ENCODE measurements at regions not wholly inside any gene's neighbourhood (a gene's known extent, or its start where the extent isn't known, plus 50 kb on each side); places are given as distances from the start of the nearest gene placed in this dataset.

- TF ChIP-seq OSR1 (CRISPR knock-in tag; IDR thresholded peaks at IDR 0.05) (no peak), ZC3H10 (CRISPR knock-in tag; IDR thresholded peaks at IDR 0.05) (no peak)
Measured at GRCh38 chr22:48366056-48366455, 1461.6 kb downstream of the BRD1 start (continued).

DNA sequence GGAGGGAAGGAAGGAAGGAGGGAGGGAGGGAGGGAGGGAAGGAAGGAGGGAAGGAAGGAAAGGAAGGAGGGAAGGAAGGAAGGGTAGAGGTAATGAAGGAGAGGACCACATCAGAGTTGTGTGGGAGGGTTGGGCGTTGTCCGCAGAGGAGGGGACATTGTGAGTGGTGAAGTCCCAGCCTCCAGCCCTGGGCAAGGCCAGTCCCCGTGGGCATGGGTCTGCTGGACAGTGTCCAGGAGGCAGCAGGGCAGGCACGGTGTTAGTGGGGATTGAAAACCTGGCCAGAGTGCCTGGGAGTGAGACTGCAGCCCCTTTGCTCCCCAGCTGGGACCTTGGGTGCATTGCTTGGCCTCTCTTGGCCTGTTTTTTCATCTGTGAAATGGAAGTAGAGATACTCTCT is 1462.3 kb downstream of the BRD1 start:
- ATAC-seq = no peak
- TF ChIP-seq ISL1 (CRISPR knock-in tag; IDR thresholded peaks at IDR 0.05) (no peak), PPARA (CRISPR knock-in tag; IDR thresholded peaks at IDR 0.05; ENCODE audit: borderline replicate concordance) (no peak), ZFP3 (CRISPR knock-in tag; IDR thresholded peaks at IDR 0.05) (no peak)

- ATAC-seq = no peak
- TF ChIP-seq, protein P1, sequence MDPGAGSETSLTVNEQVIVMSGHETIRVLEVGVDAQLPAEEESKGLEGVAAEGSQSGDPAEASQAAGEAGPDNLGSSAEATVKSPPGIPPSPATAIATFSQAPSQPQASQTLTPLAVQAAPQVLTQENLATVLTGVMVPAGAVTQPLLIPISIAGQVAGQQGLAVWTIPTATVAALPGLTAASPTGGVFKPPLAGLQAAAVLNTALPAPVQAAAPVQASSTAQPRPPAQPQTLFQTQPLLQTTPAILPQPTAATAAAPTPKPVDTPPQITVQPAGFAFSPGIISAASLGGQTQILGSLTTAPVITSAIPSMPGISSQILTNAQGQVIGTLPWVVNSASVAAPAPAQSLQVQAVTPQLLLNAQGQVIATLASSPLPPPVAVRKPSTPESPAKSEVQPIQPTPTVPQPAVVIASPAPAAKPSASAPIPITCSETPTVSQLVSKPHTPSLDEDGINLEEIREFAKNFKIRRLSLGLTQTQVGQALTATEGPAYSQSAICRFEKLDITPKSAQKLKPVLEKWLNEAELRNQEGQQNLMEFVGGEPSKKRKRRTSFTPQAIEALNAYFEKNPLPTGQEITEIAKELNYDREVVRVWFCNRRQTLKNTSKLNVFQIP (CRISPR knock-in tag; IDR thresholded peaks at IDR 0.05; ENCODE audit: borderline replicate concordance, low read depth) = no peak
- TF ChIP-seq TOX (CRISPR knock-in tag; IDR thresholded peaks at IDR 0.05; ENCODE audit: borderline replicate concordance) = no peak
- TF ChIP-seq RARB (CRISPR knock-in tag; IDR thresholded peaks at IDR 0.05) = no peak
- TF ChIP-seq ZNF8 (CRISPR knock-in tag; IDR thresholded peaks at IDR 0.05) = no peak
- no peak for TF ChIP-seq ZFP30 (CRISPR knock-in tag; IDR thresholded peaks at IDR 0.05)
- no peak for TF ChIP-seq ZC3H10 (CRISPR knock-in tag; IDR thresholded peaks at IDR 0.05)
- TF ChIP-seq ZNF70 (CRISPR knock-in tag; IDR thresholded peaks at IDR 0.05) = no peak
- TF ChIP-seq, protein P2, sequence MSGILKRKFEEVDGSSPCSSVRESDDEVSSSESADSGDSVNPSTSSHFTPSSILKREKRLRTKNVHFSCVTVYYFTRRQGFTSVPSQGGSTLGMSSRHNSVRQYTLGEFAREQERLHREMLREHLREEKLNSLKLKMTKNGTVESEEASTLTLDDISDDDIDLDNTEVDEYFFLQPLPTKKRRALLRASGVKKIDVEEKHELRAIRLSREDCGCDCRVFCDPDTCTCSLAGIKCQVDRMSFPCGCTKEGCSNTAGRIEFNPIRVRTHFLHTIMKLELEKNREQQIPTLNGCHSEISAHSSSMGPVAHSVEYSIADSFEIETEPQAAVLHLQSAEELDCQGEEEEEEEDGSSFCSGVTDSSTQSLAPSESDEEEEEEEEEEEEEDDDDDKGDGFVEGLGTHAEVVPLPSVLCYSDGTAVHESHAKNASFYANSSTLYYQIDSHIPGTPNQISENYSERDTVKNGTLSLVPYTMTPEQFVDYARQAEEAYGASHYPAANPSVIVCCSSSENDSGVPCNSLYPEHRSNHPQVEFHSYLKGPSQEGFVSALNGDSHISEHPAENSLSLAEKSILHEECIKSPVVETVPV (CRISPR knock-in tag; IDR thresholded peaks at IDR 0.05) = no peak
- TF ChIP-seq ISL1 (CRISPR knock-in tag; IDR thresholded peaks at IDR 0.05) = no peak
- no peak for TF ChIP-seq CREB5 (CRISPR knock-in tag; IDR thresholded peaks at IDR 0.05; ENCODE audit: low read depth)
- no peak for TF ChIP-seq PPARA (CRISPR knock-in tag; IDR thresholded peaks at IDR 0.05; ENCODE audit: borderline replicate concordance)
Measured at GRCh38 chr22:48362721-48363404, 1464.8 kb downstream of the BRD1 start.

DNA sequence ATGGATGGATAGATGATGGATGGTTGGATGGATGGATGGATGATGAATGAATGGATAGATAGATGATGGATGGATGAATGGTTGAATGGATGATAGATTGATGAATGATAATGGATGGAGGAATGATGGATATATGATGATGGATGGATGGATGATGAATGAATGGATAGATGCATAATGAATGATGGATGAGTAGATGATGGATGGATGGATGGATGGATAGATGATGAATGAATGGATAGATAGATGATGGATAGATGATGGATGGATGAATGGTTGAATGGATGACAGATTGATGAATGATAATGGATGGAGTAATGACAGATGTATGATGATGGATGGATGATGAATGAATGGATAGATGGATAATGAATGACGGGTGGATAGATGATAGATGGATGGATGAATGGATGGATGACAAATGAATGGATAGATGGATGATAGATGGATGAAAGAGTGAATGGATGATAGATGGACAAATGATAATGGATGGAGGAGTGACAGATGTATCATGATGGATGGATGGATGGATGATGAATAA is 1466.5 kb downstream of the BRD1 start:
- no peak for ATAC-seq

GRCh38 chr22:48359613-48359965 is 1468.1 kb downstream of the BRD1 start:
- TF ChIP-seq, protein P1 (CRISPR knock-in tag; IDR thresholded peaks at IDR 0.05; ENCODE audit: borderline replicate concordance, low read depth) = no peak
- no peak for TF ChIP-seq PPARA (CRISPR knock-in tag; IDR thresholded peaks at IDR 0.05; ENCODE audit: borderline replicate concordance)
- no peak for TF ChIP-seq RARB (CRISPR knock-in tag; IDR thresholded peaks at IDR 0.05)
- no peak for TF ChIP-seq ZFP30 (CRISPR knock-in tag; IDR thresholded peaks at IDR 0.05)
- no peak for TF ChIP-seq SNAI2 (CRISPR knock-in tag; IDR thresholded peaks at IDR 0.05)
- TF ChIP-seq GLIS3 (CRISPR knock-in tag; IDR thresholded peaks at IDR 0.05) = no peak
- TF ChIP-seq, protein P3, sequence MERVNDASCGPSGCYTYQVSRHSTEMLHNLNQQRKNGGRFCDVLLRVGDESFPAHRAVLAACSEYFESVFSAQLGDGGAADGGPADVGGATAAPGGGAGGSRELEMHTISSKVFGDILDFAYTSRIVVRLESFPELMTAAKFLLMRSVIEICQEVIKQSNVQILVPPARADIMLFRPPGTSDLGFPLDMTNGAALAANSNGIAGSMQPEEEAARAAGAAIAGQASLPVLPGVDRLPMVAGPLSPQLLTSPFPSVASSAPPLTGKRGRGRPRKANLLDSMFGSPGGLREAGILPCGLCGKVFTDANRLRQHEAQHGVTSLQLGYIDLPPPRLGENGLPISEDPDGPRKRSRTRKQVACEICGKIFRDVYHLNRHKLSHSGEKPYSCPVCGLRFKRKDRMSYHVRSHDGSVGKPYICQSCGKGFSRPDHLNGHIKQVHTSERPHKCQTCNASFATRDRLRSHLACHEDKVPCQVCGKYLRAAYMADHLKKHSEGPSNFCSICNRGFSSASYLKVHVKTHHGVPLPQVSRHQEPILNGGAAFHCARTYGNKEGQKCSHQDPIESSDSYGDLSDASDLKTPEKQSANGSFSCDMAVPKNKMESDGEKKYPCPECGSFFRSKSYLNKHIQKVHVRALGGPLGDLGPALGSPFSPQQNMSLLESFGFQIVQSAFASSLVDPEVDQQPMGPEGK (CRISPR knock-in tag; IDR thresholded peaks at IDR 0.05; ENCODE audit: borderline replicate concordance) = no peak
- ATAC-seq = no peak

More for the DNA sequence above, 1466.5 kb downstream of the BRD1 start:
- no peak for TF ChIP-seq SNAI2 (CRISPR knock-in tag; IDR thresholded peaks at IDR 0.05)
- no peak for TF ChIP-seq ESRRG (CRISPR knock-in tag; IDR thresholded peaks at IDR 0.05)
- no peak for TF ChIP-seq ZNF70 (CRISPR knock-in tag; IDR thresholded peaks at IDR 0.05)

Measured in SK-N-SH treated with all-trans-retinoic acid at 6 μM for 48 hours (cell line).